ENCODE measurements at regions not wholly inside any gene's neighbourhood (a gene's known extent, or its start where the extent isn't known, plus 50 kb on each side); places are given as distances from the start of the nearest gene placed in this dataset.

- no peak for TF ChIP-seq ELK1 (IDR thresholded peaks at IDR 0.05; ENCODE audit: low read depth, low read length)
- no peak for TF ChIP-seq MAX (IDR thresholded peaks at IDR 0.05)
- TF ChIP-seq CTCF (IDR thresholded peaks at IDR 0.05) = no peak
- no peak for TF ChIP-seq CEBPB (IDR thresholded peaks at IDR 0.05)
Measured at GRCh38 chr4:183783306-183783705, 121.8 kb upstream of the STOX2 start.
